HG02981 (cell line): ENCODE measurements at regions not wholly inside any gene's neighbourhood (a gene's known extent, or its start where the extent isn't known, plus 50 kb on each side); places are given as distances from the start of the nearest gene placed in this dataset.
"Not testable (repeated sequence)": the region's sequence is repeated elsewhere in the genome, so short reads cannot be mapped to it uniquely, and the experiment has no call there.

Experiments used
- ATAC-seq: cut with Tn5 transposase; IDR thresholded peaks from one replicate; pipeline ENCODE4 v1.9.1; 2021; ENCODE audit warnings: mild to moderate bottlenecking, moderate library complexity; ENCODE audit not compliant: unreplicated experiment

DNA sequence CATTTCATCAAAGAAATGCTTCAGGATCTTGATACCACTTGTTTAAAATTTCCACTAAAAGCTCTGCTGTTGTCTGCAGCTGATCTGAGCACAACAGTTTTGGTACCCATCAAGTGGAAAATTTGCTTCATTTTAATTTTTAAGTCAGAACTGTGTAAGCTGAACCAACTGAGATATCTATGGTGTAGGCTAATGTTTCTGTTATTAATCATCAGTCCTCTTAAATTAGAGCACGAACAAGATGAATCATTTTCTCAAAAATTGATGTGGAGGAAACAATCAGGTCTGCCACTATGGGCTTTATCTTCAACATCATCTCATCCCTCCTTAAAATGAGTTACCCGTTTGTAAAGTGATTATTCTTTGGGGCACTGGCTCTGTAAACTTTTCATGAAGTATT is 221.5 kb upstream of the NBEA start:
- ATAC-seq, result no peak

GRCh38 chr13:34721631-34722595 is 220.2 kb upstream of the NBEA start:
- no peak for ATAC-seq

GRCh38 chr13:34722922-34723321 is 219.1 kb upstream of the NBEA start:
- ATAC-seq, result no peak

DNA sequence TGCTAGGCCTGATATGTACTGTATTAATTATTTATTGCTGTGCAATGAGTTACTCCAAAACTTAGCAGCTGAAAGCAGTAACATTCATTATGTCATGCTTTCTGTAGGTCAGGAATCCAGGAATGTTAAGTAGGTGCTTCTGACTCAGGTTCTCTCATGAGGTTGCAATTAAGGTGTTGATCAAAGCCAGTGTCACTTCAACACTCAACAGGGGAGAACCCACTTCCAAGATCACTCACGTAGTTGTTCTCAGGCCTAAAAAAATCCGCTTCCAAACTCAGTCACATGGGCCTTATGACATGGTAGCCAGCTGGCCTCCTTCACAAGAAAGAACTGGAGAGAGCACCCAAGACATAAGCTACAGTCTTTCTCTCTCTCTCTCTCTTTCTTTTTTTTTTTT is 211.1 kb upstream of the NBEA start:
- ATAC-seq, result no peak

- no peak for ATAC-seq
Measured at GRCh38 chr13:34731486-34731885, 210.6 kb upstream of the NBEA start.

DNA sequence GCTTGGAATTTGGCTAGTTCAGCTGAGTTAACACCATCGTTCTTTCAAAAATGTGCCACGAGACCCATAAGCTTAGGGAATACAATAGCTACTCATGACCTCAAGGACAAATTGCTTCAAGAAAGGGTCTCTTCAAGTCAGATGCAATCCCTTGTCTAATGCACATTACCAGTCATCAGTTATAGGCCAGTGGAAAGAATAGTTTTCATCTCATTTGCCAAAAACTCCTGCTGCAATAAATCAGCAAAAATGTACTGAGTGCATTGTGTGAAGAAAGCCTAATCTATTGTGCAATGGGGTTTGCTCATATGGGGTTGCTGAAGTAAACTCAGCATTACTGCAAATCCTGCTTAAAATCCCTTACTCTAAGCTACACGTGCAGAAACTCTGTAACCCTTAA is 208.3 kb upstream of the NBEA start:
- ATAC-seq, result no peak

GRCh38 chr13:34734932-34735331 is 207.1 kb upstream of the NBEA start:
- no peak for ATAC-seq

DNA sequence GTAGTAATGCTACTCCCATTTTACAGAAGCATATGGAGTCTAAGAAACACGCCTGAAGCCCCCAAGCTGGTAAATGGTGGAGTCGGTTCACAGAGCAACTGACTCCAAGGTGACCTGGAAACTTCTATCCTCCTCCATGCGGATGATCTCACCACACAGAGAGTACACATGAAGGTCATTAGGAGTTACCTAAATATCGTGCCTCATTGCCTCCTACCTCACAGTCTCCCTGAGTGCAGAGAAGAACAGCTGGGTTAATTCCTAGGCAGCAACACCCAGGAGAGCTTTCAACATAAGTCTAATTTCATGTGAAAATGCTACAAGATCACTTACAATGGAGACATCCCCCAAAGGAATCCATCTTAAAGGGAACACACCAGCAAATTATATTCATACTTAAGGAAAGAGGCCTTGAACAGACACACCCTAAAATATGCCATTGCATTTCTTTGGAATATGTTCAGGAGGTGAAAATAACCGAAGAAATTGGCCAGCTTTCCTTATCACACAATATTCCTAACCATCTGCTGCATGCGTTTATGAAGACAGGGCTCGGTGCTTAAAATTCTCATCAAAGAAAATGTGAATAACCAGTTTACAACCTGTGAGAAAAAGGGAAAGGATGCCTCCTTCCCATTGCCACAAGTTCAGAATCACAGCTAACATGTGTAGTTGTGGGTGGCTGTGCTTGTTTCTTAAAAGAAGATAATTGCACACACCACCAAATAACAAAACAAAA is 203.6 kb upstream of the NBEA start:
- no peak for ATAC-seq

DNA sequence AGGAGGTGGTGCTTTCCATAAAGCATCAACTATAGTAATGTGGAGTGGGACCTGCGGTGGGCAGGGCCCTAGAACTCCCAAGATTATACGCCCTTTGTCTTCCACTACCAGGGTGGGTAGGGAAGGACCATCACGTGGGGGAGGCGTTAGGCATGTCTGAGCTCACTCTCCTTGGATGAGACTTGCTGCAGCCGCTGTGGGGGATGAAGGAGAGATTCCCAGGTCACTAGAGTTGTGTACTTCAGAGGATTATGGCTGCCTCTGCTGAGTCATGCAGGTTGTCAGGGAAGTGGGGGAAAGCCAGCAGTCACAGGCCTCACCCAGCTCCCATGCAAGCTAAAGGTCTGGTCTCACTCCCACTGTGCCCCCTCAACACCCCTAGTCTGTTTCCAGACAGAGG is 195.0 kb upstream of the NBEA start:
- not testable (repeated sequence) for ATAC-seq

DNA sequence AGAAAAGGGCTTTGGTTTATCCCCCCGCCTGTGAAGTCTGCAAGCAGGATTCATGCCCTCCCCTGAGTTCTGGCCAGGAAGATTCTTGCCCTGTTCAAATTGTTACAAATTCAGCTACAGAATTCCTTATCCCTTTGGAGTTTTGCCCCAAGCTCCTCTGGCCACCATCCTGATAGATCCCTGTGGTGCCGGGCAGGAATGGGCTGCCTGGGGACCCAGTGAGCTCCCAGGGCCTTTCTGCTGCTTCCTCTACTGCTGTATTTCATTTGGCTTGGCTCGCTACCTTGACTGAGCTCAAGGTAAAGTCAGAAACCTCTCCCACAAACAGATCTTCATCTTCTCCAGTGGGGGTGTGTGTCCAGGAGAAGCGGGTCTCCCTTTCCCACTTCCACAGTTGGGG is 194.6 kb upstream of the NBEA start:
- no peak for ATAC-seq

DNA sequence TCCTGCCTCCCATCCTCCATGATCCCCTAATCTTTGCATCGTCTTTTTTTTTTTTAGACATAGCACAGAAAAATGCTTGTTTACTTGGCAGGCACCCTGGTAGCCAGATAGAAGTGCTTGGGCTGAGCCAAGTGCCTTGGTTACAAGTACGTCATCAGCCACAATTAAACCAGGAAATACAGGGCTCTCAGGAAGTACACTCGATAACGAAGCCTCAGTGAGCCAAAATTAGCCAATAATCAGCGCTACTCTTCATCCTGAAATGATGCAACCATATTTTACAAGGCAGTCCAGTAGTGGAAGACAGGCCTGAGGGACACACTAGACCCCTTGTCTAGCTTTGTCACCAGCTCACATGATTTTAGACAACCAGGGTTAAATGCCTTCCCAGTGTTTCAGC is 194.0 kb upstream of the NBEA start:
- ATAC-seq, result no peak

GRCh38 chr13:34748596-34748995 is 193.5 kb upstream of the NBEA start:
- peak; percentile 32 for ATAC-seq

GRCh38 chr13:34749046-34749445 is 193.0 kb upstream of the NBEA start:
- ATAC-seq, result no peak

- ATAC-seq, result peak; percentile 71
Measured at GRCh38 chr13:34750078-34750931, 191.8 kb upstream of the NBEA start.

GRCh38 chr13:34751044-34751443 is 191.0 kb upstream of the NBEA start:
- peak; percentile 41 for ATAC-seq

DNA sequence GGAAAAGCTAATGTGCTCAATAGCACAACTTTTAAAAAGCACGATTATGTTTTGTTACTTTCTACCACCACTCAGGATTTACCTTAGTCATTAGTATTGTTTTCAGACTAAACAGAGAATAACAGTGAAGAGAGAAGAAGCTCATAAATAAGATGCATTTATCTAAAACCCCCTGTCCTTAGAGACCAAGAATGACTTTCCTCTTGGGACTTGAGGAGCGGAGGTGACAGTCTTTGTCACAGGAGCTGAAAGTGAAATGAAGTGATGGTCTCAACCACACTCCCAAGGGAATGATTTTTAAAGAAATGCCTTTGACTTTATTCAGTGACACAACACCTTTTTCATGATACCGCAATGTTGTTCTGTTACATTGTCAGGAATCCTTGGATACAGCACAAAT is 190.6 kb upstream of the NBEA start:
- ATAC-seq, result no peak

DNA sequence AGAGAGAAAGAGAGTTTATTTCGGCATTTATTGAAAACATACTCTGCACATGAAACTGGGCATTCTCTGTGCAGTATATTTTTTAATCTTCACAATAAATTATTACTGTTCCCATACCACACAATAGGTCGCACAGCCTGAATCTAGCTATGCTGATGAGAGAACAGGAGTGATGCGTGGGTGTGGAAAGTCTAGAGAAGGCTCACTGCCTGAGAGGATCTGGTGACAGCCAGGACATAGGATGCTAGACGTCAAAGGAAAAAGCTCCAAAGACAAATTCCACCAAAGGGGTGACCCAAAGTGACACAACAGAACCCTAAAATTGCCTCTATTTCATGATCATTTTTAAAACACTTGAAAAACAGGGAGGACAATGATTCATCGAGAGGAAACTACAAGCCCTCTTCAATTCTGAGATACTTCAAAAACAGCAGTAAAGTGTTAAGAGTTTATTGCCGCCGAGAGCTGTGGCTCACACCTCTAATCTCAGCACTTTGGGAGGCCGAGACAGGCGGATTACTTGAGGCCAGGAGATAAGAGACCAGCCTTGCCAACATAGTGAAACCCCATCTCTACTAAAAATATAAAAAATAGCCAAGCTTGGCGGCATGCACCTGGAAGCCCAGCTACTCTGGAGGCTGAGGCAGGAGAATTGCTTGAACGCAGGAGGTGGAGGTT is 189.6 kb upstream of the NBEA start:
- no peak for ATAC-seq

GRCh38 chr13:34756136-34756535 is 185.9 kb upstream of the NBEA start:
- no peak for ATAC-seq

DNA sequence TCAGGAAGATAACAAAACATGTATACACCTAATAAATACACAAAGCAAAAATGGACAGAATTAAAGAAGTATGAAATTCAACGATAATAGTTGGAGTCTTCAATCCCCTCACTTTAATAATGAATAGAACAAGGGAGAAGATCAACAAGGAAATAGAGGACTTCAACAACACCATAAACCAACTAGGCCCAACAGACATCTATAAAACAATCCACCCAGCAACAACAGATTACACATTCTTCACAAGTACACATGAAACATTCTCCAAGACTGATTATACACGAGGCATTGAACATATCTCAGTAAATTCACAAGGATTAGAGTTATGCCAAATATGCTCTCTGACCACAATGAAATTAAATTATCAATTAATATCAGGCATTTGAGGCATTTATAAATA is 185.5 kb upstream of the NBEA start:
- ATAC-seq, result no peak

DNA sequence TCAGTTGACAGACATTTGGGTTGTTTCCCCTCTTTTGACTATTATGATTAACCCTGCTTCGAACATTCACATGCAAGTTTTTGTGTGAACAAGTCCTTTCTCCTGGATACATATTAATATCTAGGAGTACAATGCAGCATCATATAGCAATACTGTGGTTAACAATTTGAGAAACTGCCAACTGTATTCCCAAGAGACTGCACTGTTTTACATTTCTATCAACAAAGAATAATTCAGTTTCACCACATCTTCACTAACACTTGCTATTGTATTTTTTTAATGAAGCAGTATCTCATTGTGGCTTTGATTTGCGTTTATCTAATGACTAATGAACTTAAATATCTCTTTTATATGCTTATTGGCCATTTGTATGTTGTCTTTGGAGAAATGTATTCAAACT is 184.6 kb upstream of the NBEA start:
- ATAC-seq, result no peak

DNA sequence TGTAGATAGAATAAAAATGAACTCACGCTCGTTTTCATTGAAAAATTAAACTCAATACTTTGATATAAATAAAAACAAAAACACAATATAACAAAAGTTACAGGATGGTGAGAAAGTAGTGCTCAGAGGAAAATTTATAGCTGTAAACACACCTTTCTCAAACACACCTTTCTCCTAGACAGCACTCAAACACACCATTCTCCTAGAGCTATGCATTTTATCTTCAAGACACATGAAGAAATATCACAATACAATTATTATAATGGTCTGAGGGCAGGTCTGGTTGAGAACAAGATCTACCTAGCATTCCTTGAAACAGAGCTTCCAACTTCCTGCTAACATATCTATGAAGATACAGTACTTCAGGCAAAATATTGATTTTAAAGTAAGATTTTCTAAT is 183.4 kb upstream of the NBEA start:
- no peak for ATAC-seq
